ENCODE measurements at regions not wholly inside any gene's neighbourhood (a gene's known extent, or its start where the extent isn't known, plus 50 kb on each side); places are given as distances from the start of the nearest gene placed in this dataset.
"Not testable (repeated sequence)": the region's sequence is repeated elsewhere in the genome, so short reads cannot be mapped to it uniquely, and the experiment has no call there.

DNA sequence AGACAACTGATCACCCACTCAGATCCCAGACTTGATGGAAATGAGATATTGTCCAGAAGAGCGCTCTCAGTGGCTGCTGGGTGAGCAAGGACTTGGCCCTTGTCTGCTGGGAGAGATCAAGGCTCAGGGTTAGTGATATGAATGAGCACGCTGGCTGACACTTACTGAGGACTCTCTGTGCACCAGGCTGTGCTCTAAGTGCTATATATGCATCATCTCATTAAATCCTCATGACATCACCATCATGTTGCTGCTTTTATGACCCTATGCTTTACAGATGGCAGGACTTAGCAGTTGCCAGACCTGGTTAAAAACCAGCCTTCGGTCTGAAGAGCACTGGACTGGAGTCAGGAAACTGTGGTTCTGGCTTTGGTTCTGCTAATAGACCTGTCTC, 260.9 kb downstream of the VRK1 start:
- no peak for TF ChIP-seq ZFX (IDR thresholded peaks at IDR 0.05; ENCODE audit: borderline replicate concordance)
- TF ChIP-seq, protein P1, sequence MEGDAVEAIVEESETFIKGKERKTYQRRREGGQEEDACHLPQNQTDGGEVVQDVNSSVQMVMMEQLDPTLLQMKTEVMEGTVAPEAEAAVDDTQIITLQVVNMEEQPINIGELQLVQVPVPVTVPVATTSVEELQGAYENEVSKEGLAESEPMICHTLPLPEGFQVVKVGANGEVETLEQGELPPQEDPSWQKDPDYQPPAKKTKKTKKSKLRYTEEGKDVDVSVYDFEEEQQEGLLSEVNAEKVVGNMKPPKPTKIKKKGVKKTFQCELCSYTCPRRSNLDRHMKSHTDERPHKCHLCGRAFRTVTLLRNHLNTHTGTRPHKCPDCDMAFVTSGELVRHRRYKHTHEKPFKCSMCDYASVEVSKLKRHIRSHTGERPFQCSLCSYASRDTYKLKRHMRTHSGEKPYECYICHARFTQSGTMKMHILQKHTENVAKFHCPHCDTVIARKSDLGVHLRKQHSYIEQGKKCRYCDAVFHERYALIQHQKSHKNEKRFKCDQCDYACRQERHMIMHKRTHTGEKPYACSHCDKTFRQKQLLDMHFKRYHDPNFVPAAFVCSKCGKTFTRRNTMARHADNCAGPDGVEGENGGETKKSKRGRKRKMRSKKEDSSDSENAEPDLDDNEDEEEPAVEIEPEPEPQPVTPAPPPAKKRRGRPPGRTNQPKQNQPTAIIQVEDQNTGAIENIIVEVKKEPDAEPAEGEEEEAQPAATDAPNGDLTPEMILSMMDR (IDR thresholded peaks at IDR 0.05) = no peak
- H3K27ac ChIP-seq = no peak overlapping the region

DNA sequence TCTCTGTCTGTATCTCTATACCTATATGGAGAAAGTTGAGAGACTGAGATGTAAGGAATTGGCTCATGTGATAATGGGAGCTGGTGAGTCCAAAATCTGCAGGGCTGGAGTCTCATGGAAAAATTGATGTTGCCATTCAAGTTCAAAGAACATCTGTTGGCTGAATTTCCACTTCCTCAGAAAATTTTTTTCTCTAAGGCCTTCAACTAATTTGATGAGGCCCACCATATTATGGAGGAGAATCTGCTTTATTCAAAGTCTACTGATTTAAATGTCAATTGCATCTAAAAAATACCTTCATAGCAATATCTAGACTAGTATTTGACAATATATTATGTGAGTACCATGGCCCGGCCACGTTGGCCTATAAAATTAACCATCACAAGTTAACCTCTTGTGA, 261.4 kb downstream of the VRK1 start:
- no peak overlapping the region for H3K27ac ChIP-seq
- TF ChIP-seq, protein P1 (IDR thresholded peaks at IDR 0.05) = no peak
- TF ChIP-seq ZFX (IDR thresholded peaks at IDR 0.05; ENCODE audit: borderline replicate concordance) = no peak

DNA sequence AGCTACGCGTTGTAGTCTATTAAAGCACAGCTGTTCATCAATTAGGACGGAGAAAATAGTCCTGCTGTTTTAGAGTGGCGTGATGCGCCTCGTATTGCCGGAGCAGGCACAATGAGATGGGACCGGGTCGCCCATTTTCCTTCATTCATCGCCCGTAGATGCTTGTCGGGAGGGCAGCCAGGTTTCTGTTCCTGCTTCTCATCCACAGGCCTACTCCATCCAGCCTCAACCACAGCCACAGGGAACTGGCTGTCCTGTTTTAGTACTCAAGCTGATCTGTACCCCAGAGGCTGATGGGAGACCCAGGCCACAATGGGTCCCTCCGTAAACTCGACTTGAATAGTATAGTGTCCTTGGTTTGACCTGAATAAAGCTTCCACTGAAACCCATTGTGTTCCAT, 264.0 kb downstream of the VRK1 start:
- no peak overlapping the region for H3K27ac ChIP-seq
- no peak for TF ChIP-seq ZFX (IDR thresholded peaks at IDR 0.05; ENCODE audit: borderline replicate concordance)
- TF ChIP-seq, protein P1 (IDR thresholded peaks at IDR 0.05) = no peak

DNA sequence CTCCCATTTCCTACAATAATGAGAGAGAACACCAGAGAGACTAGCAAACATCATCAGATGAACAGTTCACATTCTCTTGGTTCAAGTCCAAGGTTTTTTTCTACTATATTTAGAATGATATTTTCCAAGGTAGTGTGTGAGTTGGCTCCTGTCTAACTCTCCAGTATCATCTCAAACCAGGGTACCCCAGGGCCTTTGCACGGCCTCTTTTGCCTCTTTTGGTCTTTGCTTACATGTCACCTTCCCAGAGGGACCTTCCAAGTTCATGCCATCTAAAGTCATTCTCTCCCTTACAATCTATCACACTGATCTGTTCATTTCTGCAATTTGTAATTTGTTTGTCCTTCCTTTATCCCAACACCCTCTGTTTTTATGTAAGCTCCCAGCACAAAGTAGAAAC, 264.5 kb downstream of the VRK1 start:
- TF ChIP-seq, protein P1 (IDR thresholded peaks at IDR 0.05) = no peak
- no peak for TF ChIP-seq ZFX (IDR thresholded peaks at IDR 0.05; ENCODE audit: borderline replicate concordance)
- H3K27ac ChIP-seq = no peak overlapping the region

DNA sequence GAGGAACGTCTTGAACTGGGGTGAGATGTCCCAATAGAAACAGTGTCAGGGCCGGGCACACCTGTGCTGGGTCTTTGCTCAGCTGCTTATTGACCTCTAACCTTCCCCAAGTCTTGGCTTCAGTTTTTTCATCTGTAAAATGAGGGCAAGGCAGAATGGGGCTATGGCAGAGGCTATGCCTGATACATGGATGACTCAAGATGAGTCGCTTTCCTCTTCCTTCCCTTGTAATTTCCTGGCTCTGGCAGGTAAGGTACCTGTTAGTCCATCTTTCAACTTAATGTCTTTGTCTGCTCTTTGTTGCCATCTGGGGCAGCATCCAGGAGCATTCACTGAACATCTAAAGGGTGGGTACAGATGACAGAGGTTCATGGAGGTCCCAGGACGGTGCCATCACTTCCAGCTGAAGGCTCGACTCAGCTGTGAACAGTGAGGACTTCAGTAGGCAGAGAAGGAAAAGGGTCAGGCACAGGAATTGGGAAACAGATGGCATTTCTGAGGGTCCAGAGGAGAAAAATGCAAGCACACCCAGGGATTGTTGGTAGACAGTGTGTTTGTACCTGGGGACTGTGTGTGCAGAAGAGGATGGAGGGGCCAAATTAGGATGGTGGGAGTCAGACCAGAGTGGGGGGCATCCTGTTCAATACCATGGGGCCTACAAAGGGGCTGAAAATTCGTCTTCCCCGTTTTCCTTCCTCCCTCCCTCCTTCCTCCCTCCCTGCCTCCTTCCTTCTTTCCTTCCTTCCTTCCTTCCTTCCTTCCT, 268.3 kb downstream of the VRK1 start:
- TF ChIP-seq, protein P1 (IDR thresholded peaks at IDR 0.05) = no peak
- TF ChIP-seq ZFX (IDR thresholded peaks at IDR 0.05; ENCODE audit: borderline replicate concordance) = no peak
- H3K27ac ChIP-seq = no peak overlapping the region

DNA sequence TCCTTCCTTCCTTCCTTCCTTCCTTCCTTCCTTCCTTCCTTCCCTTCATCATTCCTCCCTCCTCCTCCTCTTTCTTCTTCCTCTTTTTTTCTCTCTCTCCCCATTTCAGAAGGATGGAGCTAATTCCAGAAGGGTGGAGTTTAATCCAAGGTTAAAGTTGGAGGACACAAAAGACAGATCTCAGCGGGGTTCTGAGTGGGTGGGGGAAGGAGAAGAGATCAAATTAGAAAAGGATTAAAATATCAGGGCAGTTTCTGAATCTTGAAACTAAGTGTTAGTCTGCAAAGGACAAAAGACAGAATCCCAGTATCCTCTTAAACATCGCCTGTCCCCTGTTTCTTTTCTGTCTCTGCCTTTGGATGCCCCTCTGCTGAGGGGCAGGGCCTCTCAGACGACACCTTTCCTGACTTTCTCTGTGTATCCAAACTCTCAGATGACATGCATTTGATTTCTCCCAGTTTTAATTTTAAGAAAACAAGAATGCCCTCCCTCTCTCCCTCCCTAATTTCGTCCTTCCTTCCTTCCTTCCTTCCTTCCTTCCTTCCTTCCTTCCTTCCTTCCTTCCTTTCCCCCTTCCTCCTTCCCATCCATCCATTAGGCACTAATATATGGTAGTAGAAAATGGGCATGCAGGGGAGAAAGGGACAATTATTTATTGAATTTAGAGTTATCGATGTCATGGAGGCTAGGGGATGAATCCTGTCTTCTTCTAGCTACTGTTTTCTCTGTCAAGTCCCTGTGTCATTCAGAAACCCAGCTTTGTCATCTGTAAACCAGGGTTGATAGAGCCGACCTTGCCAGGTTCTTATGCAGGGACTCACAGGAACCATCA, 269.1 kb downstream of the VRK1 start:
- no peak for TF ChIP-seq ZFX (IDR thresholded peaks at IDR 0.05; ENCODE audit: borderline replicate concordance)
- TF ChIP-seq, protein P1 (IDR thresholded peaks at IDR 0.05) = no peak
- H3K27ac ChIP-seq = no peak overlapping the region

DNA sequence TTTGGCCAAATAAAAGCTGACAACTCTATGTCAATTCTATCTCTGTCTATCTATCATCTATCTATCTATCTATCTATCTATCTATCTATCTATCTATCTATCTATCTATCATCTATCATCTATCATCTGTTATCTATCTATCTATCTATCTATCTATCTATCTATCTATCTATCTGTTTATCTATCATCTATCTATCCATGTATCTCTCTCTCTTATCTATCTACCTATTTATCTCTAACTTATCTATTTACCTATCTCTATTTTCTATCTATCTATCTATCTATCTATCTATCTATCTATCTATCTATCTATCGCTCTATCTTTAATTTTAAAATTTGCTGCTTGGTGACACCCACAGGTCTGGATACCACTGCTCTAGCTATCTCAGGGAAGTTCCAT, 271.1 kb downstream of the VRK1 start:
- not testable (repeated sequence) for H3K27ac ChIP-seq
